Activated naive CD8-positive, alpha-beta T cell treated with anti-CD3 and anti-CD28 coated beads, Interleukin-2, amount 50 U/mL, for 24 hours (primary cell): ENCODE measurements at regions not wholly inside any gene's neighbourhood (a gene's known extent, or its start where the extent isn't known, plus 50 kb on each side); places are given as distances from the start of the nearest gene placed in this dataset.

Experiments used
- ATAC-seq: fragments of 150-1000 bp; cut with Tn5 transposase; one replicate; pipeline ENCODE4 v1.10.0; 2021
- DNase-seq: peaks from one replicate; pipeline ENCODE4 v3.0.0; 2021
- H3K27ac Mint-ChIP-seq: one replicate; pipeline ENCODE4 v1.8.0; 2021; ENCODE audit warnings: mild to moderate bottlenecking, mixed read lengths
- H3K27me3 Mint-ChIP-seq: one replicate; pipeline ENCODE4 v1.8.0; 2021; ENCODE audit warnings: mixed read lengths
- H3K36me3 Mint-ChIP-seq: one replicate; pipeline ENCODE4 v1.8.0; 2021; ENCODE audit warnings: low read depth, mixed read lengths
- H3K4me1 Mint-ChIP-seq: one replicate; pipeline ENCODE4 v1.8.0; 2021; ENCODE audit warnings: mixed read lengths
- H3K4me3 Mint-ChIP-seq: one replicate; pipeline ENCODE4 v1.8.0; 2021; ENCODE audit warnings: mild to moderate bottlenecking, moderate library complexity, mixed read lengths
- H3K9me3 Mint-ChIP-seq: one replicate; pipeline ENCODE4 v1.8.0; 2021; ENCODE audit warnings: mixed read lengths

DNA sequence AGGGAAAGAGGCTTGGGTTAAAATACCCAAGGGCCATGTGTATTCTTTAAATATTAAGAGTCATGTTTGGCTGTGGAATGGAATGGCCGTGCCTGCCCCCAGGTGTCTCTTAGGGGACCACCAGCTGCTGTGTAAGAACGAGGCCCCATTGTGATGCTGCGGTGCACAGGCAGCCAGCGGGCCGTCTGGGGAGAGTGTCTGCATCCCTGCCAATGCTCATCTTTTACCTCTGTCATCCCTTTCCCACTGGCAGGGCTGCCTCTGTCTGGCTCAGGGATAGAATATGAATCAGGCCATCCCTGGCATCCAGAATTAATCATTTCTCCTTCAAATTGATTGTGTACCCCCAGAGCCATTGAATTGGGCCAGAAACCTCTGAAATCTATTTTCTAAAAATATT, 137.8 kb upstream of the GALNT17 start:
- H3K27me3 Mint-ChIP-seq: no peaks in the 10 kb centered on the region
- H3K36me3 Mint-ChIP-seq: no peaks in the 10 kb centered on the region
- no peak for DNase-seq
- H3K9me3 Mint-ChIP-seq: peaks cover 14% of the 10 kb centered on the region
- no peaks in the 10 kb centered on the region for H3K4me1 Mint-ChIP-seq
- no peak overlapping the region for H3K4me3 Mint-ChIP-seq
- ATAC-seq: no peak
- no peak overlapping the region for H3K27ac Mint-ChIP-seq

DNA sequence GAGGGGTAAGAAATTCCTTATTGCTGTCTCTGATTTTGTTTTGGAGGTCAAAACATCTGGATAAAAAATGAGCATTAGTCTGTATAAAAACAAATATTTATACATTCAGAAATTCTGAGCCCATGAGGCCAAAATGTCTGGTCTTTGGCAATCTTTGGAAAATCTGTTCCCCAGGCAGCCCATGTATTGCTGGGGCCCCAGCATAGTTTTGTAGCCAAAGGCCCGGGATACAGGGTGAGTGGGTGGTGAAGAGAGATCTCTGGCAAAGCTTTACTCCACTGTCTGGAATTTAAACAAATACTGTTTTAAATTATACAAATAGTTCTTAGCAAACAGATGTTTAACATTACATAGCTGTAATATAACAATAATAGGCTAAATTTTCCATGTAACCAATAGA, 134.7 kb upstream of the GALNT17 start:
- Mint-ChIP-seq H3K36me3 (no peaks in the 10 kb centered on the region), H3K27me3 (no peaks in the 10 kb centered on the region), H3K9me3 (peaks cover 15% of the 10 kb centered on the region), H3K4me1 (no peaks in the 10 kb centered on the region), H3K4me3 (no peak overlapping the region), H3K27ac (no peak overlapping the region)
- DNase-seq: no peak
- ATAC-seq: no peak

DNA sequence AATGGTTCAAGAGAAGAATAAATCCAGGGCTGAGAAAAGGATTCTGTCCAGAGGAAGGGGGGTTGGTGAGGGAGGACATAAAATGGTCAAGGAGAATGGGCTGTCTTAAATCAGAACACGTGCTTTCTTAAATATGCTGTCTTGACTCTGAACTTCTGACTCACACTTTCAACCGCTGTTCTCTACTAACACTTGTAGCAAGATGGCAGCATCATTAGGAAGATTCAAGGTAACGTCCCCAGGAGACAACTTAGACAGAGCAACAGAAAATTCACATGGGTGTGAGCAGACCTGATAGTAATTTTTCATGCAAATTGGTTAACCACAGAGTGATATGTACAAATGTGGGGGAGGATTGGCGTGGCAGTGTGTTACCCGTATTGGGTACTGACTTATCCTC, 126.8 kb upstream of the GALNT17 start:
- Mint-ChIP-seq H3K4me3 (no peak overlapping the region), H3K36me3 (no peaks in the 10 kb centered on the region), H3K9me3 (peaks cover 8% of the 10 kb centered on the region), H3K4me1 (no peaks in the 10 kb centered on the region), H3K27ac (no peak overlapping the region), H3K27me3 (peaks cover 9% of the 10 kb centered on the region)
- ATAC-seq: no peak
- DNase-seq: no peak

DNA sequence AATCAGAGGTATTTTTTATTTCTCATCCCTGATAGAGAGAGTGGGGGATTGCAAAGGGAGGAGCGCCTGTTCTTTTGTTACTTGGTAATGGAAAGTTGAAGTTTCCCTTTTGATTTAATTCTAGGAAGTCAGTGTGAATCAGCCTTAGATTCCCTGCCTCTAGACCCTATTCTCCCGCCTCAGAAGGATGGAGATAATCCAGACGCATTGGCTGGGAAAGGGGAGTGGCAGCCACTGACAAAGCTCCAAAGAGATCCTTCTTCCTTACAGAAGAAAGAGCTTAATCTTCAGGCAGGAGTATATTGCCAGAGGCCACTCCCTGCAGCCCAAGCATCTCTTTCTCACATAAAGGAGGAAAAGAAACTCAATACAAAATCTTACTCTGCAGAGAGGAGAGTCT, 122.3 kb upstream of the GALNT17 start:
- ATAC-seq: no peak
- Mint-ChIP-seq H3K27me3 (peaks cover 9% of the 10 kb centered on the region), H3K4me1 (no peaks in the 10 kb centered on the region), H3K9me3 (peaks cover 9% of the 10 kb centered on the region), H3K36me3 (no peaks in the 10 kb centered on the region), H3K27ac (no peak overlapping the region), H3K4me3 (no peak overlapping the region)
- DNase-seq: no peak

DNA sequence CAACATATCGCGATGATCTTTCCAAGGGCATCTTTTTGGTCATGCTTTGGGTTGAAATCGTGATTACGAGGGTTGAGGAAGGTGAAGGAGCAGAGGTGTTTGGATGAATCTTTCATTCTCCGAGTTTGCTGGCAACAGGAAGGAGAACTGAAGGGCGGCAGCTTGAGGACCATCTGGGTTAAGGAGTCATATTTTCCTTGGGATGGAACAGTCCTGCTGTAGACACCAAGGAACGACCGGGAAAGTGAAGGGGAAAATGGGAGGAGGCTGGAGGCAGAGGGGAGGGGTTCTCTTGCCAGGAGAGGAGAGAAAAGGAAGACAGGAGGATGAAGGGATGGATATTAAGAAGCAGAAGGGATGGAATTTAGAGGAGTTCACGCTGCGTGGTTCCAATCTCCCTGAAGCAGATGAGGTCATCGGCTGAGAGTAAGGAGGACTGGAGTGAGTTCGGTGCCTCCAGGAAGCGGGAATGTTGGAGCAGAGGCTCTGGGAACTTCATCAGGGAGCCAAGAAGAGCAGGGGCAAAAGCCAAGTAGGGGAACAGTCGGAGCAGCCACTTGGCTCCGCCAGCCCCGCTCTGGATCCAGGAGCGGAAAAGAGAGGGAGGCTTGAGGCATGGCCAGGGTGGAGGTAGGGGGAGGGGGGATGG, 116.6 kb upstream of the GALNT17 start:
- DNase-seq (no peak), ATAC-seq (no peak)
- Mint-ChIP-seq H3K4me3 (no peak overlapping the region), H3K36me3 (no peaks in the 10 kb centered on the region), H3K4me1 (no peaks in the 10 kb centered on the region), H3K27me3 (no peaks in the 10 kb centered on the region), H3K27ac (no peak overlapping the region), H3K9me3 (peaks cover 21% of the 10 kb centered on the region)

DNA sequence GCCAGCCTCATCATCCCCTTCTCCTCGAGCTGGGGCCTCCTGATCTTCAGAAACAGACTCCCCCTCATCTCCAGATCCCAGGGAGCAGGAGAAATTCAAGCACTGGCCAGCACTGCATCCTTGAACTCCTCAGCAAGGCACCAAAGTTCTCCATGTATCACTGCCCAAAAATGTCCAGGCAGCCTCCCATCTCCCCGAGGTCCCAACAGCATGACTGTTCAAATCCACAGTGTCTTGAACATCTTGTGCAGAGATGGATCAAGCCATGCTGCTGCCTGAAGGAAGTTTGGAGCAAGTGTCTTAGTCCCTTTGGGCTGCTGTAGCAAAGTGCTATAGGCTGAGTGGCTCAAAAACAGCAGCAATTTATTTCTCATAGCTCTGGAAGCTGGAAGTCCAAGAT, 115.5 kb upstream of the GALNT17 start:
- H3K4me1 Mint-ChIP-seq: no peaks in the 10 kb centered on the region
- H3K36me3 Mint-ChIP-seq: no peaks in the 10 kb centered on the region
- H3K4me3 Mint-ChIP-seq: no peak overlapping the region
- ATAC-seq (no peak), DNase-seq (no peak)
- peaks cover 18% of the 10 kb centered on the region for H3K9me3 Mint-ChIP-seq
- no peaks in the 10 kb centered on the region for H3K27me3 Mint-ChIP-seq
- no peak overlapping the region for H3K27ac Mint-ChIP-seq

DNA sequence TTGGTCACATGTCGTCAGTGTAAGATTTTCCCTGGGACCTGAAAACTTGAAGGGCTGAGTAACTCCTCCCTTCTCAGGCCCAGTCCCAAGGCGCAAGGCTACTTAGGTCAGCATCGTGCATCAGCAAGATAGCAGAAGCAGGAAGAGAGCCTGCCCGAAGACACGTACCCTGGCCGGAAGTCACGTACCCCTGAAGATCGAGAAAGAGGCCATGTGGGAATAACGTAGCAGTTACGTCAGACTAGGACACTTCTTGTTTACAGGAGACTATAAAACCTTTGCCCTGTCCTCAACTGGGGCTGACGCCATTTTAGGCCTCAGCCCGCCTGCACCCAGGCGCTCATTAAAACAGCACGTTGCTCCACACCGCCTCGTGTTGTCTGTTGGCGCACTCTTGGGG, 114.3 kb upstream of the GALNT17 start:
- H3K27ac Mint-ChIP-seq: no peak overlapping the region
- DNase-seq (no peak), ATAC-seq (no peak)
- no peak overlapping the region for H3K4me3 Mint-ChIP-seq
- no peaks in the 10 kb centered on the region for H3K4me1 Mint-ChIP-seq
- peaks cover 18% of the 10 kb centered on the region for H3K9me3 Mint-ChIP-seq
- no peaks in the 10 kb centered on the region for H3K27me3 Mint-ChIP-seq
- no peaks in the 10 kb centered on the region for H3K36me3 Mint-ChIP-seq

DNA sequence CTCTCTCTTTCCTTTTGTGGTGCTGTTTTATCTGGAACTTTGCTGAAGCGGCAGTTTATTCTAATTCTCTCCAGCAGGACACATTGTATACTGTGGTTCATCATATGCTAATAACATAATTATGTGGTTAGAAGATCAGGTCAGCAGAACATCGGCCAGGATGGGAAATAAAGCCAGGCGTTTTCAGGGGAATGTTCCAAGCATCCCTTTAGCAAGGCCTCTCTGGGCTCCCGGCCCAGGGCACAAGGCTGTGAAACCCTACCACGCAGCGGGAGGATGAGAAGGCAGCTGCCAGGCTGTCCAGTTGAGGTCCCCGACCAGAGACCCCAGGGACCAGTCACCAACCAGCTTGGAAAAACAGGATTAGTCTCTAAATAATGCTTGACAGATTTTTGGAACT, 112.2 kb upstream of the GALNT17 start:
- no peaks in the 10 kb centered on the region for H3K4me1 Mint-ChIP-seq
- H3K9me3 Mint-ChIP-seq: peaks cover 21% of the 10 kb centered on the region
- no peaks in the 10 kb centered on the region for H3K36me3 Mint-ChIP-seq
- DNase-seq (no peak), ATAC-seq (no peak)
- no peaks in the 10 kb centered on the region for H3K27me3 Mint-ChIP-seq
- no peak overlapping the region for H3K27ac Mint-ChIP-seq
- H3K4me3 Mint-ChIP-seq: no peak overlapping the region

DNA sequence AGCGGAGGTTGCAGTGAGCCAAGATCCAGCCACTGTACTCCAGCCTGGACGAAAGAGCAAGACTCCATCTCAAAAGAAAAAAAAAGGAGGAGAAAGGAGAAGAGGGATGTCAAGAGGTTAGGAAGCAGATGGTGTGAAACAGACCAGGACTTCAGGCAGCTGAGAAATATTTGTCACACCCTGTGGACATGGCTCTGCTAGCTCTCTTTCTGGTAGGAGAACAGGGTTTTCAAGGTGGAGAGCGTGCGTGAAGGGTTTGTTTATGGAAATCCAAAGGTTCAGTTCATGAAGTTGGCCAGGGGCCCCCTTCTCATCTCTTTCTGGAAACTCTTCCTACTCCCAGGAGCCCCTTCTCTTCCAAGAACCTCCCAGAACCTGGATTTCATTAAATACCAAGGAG, 110.8 kb upstream of the GALNT17 start:
- no peak for ATAC-seq
- H3K27me3 Mint-ChIP-seq: no peaks in the 10 kb centered on the region
- no peaks in the 10 kb centered on the region for H3K36me3 Mint-ChIP-seq

DNA sequence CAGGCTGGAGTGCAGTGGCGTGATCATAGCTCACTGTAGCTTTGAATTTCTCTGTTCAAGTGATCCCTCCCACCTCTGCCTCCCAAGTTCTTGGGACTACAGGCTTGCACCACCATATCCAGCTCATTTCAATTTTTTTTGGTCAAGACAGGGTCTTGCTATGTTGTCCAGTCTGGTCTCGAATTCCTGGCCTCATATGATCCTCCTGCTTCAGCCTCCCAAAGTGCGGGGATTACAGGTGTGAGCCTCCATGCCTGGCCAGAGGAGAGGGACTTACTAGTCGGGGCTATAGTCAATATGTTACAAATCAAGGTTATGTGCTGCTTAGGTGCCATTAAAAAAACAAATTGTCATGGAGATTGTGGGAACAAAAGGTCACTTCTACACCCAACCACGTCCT, 105.3 kb upstream of the GALNT17 start:
- Mint-ChIP-seq H3K36me3 (no peaks in the 10 kb centered on the region), H3K9me3 (peaks cover 14% of the 10 kb centered on the region), H3K27me3 (no peaks in the 10 kb centered on the region), H3K4me3 (no peak overlapping the region), H3K4me1 (no peaks in the 10 kb centered on the region), H3K27ac (no peak overlapping the region)
- ATAC-seq: no peak
- DNase-seq: no peak

More for the DNA sequence above, 110.8 kb upstream of the GALNT17 start:
- no peak overlapping the region for H3K4me3 Mint-ChIP-seq
- H3K27ac Mint-ChIP-seq: no peak overlapping the region
- H3K4me1 Mint-ChIP-seq: no peaks in the 10 kb centered on the region
- no peak for DNase-seq
- peaks cover 22% of the 10 kb centered on the region for H3K9me3 Mint-ChIP-seq

DNA sequence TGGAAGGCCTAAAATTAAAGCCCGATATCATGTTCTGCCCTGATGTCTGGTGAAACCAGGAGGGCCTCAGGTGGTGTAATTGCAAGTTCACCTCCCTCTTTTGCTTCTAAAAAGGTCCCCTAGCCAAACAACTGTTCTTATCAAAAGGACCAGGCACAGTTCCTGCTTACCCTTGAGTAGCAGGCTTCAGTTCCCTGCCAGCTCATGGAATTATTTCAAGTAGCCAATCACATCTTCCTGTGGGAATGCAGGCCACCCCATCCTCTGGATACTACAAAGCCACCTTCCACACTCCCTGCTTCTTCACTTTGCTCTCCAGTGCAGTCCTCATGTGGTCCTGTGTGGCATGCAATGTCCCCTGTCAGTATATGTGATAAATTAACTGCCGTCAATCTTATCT, 97.7 kb upstream of the GALNT17 start:
- ATAC-seq: no peak
- Mint-ChIP-seq H3K27me3 (no peaks in the 10 kb centered on the region), H3K9me3 (peaks cover 19% of the 10 kb centered on the region), H3K4me1 (no peaks in the 10 kb centered on the region), H3K36me3 (no peaks in the 10 kb centered on the region), H3K4me3 (no peak overlapping the region), H3K27ac (no peak overlapping the region)
- DNase-seq: no peak

DNA sequence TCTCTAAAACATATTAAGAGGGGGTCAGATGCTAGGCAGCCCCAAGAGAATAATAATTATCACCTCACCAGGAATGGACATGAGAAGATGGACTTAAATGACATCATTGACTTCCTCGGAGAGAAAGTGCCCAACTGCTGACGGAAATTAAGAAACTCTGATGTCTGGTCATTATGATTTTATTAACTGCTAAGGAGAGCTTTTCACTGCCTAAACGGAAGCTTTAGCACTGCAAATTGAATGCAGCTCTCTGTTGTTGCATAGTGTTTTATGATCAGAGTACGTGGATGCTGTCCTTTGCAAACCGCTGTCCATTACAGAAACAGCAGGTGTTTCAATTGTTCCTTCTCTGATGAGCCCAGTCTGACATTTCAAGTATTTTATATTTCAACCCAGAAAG, 89.4 kb upstream of the GALNT17 start:
- no peak overlapping the region for H3K27ac Mint-ChIP-seq
- H3K4me3 Mint-ChIP-seq: no peak overlapping the region
- H3K36me3 Mint-ChIP-seq: no peaks in the 10 kb centered on the region
- DNase-seq (no peak), ATAC-seq (no peak)
- H3K9me3 Mint-ChIP-seq: peaks cover 24% of the 10 kb centered on the region
- H3K4me1 Mint-ChIP-seq: no peaks in the 10 kb centered on the region
- no peaks in the 10 kb centered on the region for H3K27me3 Mint-ChIP-seq

DNA sequence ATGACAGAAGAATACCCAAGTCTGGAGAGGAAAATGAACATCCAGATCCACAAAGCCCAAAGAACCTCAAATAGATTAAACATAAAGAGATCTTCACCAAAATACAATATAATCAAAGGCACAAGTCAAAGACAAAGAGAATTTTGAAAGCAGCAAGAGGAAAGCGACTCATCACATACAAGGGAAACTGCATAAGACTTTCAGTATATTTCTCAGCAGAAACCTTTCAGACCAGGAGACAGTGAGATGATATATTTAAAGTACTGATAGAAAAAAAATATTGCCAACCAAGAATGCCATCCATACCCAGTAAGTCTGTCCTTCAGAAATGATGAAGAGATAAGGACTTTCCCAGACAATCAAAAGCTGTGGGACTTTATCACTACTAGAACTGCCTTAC, 81.5 kb upstream of the GALNT17 start:
- H3K9me3 Mint-ChIP-seq: peaks cover 33% of the 10 kb centered on the region
- H3K4me1 Mint-ChIP-seq: no peaks in the 10 kb centered on the region
- no peak for DNase-seq
- no peak overlapping the region for H3K4me3 Mint-ChIP-seq
- no peak overlapping the region for H3K27ac Mint-ChIP-seq
- no peaks in the 10 kb centered on the region for H3K27me3 Mint-ChIP-seq
- H3K36me3 Mint-ChIP-seq: no peaks in the 10 kb centered on the region
- no peak for ATAC-seq

DNA sequence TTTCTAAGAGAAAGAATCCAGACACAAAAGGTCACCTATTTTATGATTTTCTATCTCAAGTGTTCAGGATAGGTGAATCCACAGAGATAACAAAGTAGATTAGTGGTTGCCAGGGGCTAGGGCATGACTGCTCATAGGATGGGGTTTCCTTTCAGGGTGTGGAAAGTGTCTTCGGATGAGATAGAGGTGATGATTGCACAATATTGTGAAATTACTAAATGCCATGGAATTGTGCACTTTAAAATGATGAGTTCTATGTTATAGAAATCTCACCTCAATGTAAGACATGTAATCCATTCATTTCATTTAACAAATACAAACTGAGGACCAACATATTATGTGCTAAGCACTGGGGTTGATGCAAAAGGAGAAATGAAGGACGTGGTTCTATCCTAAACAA, 76.4 kb upstream of the GALNT17 start:
- Mint-ChIP-seq H3K36me3 (no peaks in the 10 kb centered on the region), H3K9me3 (peaks cover 21% of the 10 kb centered on the region), H3K4me3 (no peak overlapping the region), H3K27me3 (no peaks in the 10 kb centered on the region), H3K4me1 (no peaks in the 10 kb centered on the region), H3K27ac (no peak overlapping the region)
- DNase-seq (no peak), ATAC-seq (no peak)

DNA sequence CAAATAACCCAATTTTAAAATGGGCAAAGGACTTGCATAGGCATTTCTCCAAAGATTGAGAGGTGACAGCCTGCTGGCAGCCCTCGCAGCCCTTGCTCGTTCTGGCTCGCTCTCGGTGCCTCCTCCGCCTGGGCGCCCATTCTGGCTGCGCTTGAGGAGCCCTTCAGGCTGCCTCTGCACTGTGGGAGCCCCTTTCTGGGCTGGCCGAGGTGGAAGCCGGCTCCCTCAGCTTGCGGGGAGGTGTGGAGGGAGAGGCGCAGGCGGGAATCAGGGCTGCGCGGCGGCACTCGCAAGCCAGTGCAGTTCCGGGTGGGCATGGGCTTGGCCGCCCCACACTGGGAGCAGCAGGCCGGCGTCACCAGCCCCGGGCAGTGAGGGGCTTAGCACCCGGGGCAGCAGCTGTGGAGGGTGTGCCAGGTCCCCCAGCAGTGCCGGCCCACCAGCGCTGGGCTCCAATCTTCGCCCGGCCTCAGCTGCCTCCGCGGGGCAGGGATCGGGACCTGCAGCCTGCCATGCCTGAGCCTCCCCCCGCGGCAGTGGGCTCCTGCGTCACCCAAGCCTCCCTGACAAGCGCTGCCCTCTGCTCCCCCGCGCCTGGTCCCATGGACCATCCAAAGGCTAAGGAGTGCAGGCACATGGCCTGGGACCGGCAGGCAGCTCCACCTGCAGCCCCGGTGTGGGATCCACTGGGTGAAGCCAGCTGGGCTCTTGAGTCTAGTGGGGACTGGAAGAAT, 54.0 kb upstream of the GALNT17 start:
- no peaks in the 10 kb centered on the region for H3K4me1 Mint-ChIP-seq
- DNase-seq (no peak), ATAC-seq (no peak)
- H3K36me3 Mint-ChIP-seq: peaks cover 2% of the 10 kb centered on the region
- H3K27ac Mint-ChIP-seq: no peak overlapping the region
- H3K9me3 Mint-ChIP-seq: peaks cover 26% of the 10 kb centered on the region
- H3K27me3 Mint-ChIP-seq: no peaks in the 10 kb centered on the region
- no peak overlapping the region for H3K4me3 Mint-ChIP-seq
